Skeletal muscle tissue (tissue), 3 donors: ENCODE measurements at regions not wholly inside any gene's neighbourhood (a gene's known extent, or its start where the extent isn't known, plus 50 kb on each side); places are given as distances from the start of the nearest gene placed in this dataset.

Experiments used
- H3K27ac ChIP-seq: one replicate; pipeline ENCODE4 v1.7.0; 2013; ENCODE audit warnings: mild to moderate bottlenecking, low read depth, low read length, inconsistent platforms
- H3K27me3 ChIP-seq, 3 donors: one replicate each; pipeline ENCODE4 v1.7.0; 2013; ENCODE audit warnings: low read length in 3 of 3; ENCODE audit not compliant: control insufficient read depth in 3 of 3, insufficient read depth in 3 of 3
- H3K36me3 ChIP-seq, 3 donors: one replicate each; pipeline ENCODE4 v1.7.0; 2013; ENCODE audit warnings: low read length in 3 of 3; ENCODE audit not compliant: control insufficient read depth in 3 of 3, insufficient read depth in 3 of 3
- H3K4me1 ChIP-seq, 3 donors: one replicate each; pipeline ENCODE4 v1.7.0; 2013; ENCODE audit warnings: low read length in 3 of 3, mild to moderate bottlenecking in 3 of 3; ENCODE audit not compliant: control insufficient read depth in 3 of 3, insufficient read depth in 3 of 3
- H3K4me3 ChIP-seq, 3 donors: one replicate each; pipeline ENCODE4 v1.7.0; 2013; ENCODE audit warnings: low read length in 3 of 3
- H3K9ac ChIP-seq, 3 donors: one replicate each; pipeline ENCODE4 v1.7.0; 2013; ENCODE audit warnings: low read length in 3 of 3, mild to moderate bottlenecking in 3 of 3, moderate library complexity in 2 of 3, low read depth in 1 of 3
- H3K9me3 ChIP-seq, 3 donors: one replicate each; pipeline ENCODE4 v1.7.0; 2013; ENCODE audit warnings: low read length in 3 of 3; ENCODE audit not compliant: control insufficient read depth in 3 of 3
- donor health status: Osteomylitis.

GRCh38 chr2:64722291-64723044 lies 68.8 kb upstream of the SERTAD2 start:
- Histone ChIP-seq H3K27me3 (no peaks in the 10 kb centered on the region), H3K9ac (no peak overlapping the region), H3K4me3 (no peak overlapping the region), H3K27ac (no peak overlapping the region), H3K4me1 (no peaks in the 10 kb centered on the region), H3K9me3 (no peaks in the 10 kb centered on the region), H3K36me3 (no peaks in the 10 kb centered on the region)

GRCh38 chr2:64727013-64727767 lies 73.5 kb upstream of the SERTAD2 start:
- no peak overlapping the region for H3K27ac ChIP-seq
- H3K4me1 ChIP-seq, result peaks cover 3 to 10% (median 9%) of the 10 kb centered on the region in 3 donors
- no peak overlapping the region for H3K4me3 ChIP-seq
- H3K36me3 ChIP-seq, result no peaks in the 10 kb centered on the region
- H3K27me3 ChIP-seq, result no peaks in the 10 kb centered on the region
- no peaks in the 10 kb centered on the region for H3K9me3 ChIP-seq
- no peak overlapping the region for H3K9ac ChIP-seq

- H3K27ac ChIP-seq, result no peak overlapping the region
Measured at GRCh38 chr2:64727843-64728463, 74.2 kb upstream of the SERTAD2 start.

DNA sequence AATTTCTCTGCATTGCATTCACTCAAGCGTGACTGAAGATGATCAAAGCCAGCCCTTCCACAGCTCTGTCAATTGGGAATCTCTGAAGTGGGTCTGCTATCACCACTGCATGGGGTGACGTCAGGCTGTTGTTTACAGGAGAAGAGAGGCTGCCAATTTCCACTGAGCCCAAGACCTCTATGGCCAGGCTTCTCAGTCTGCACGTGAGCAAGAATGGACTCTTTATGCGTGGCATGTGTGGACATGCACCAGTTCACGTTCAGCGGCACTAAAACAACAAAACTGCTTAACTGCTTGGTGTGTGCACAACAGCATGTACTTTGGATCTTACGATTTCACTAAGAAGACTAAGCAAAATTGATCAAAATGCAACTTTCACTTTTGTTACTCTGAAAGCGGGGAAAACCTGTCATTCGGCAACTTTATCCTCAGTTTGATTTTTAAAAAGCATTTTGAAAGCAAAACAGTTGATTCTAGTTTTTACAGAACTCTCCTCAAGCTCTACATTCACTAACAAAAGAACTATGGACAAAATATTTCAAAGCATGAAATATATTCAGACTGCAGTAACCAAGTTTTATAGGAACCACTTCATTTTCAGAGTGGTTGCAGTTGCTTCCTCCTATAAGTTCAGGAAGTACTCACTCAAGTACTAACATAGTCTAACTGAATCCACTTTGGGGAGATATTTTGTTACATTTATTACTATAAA lies 77.0 kb upstream of the SERTAD2 start:
- Histone ChIP-seq H3K9ac (peak overlapping the region; percentile 35 to 73 (median 73)), H3K9me3 (no peaks in the 10 kb centered on the region), H3K36me3 (no peaks in the 10 kb centered on the region), H3K27me3 (no peaks in the 10 kb centered on the region), H3K27ac (peak overlapping the region; percentile 68), H3K4me1 (peaks cover 3 to 10% (median 9%) of the 10 kb centered on the region in 3 donors), H3K4me3 (peak overlapping the region; percentile 49 to 75 (median 71))

More at GRCh38 chr2:64727843-64728463, 74.2 kb upstream of the SERTAD2 start:
- peaks cover 3 to 10% (median 9%) of the 10 kb centered on the region in 3 donors for H3K4me1 ChIP-seq
- no peaks in the 10 kb centered on the region for H3K9me3 ChIP-seq
- H3K9ac ChIP-seq, result no peak overlapping the region
- no peak overlapping the region for H3K4me3 ChIP-seq
- no peaks in the 10 kb centered on the region for H3K27me3 ChIP-seq
- no peaks in the 10 kb centered on the region for H3K36me3 ChIP-seq

GRCh38 chr2:64731263-64731643 lies 77.5 kb upstream of the SERTAD2 start:
- no peaks in the 10 kb centered on the region for H3K36me3 ChIP-seq
- no peaks in the 10 kb centered on the region for H3K27me3 ChIP-seq
- no peaks in the 10 kb centered on the region for H3K9me3 ChIP-seq
- peak overlapping the region; percentile 68 for H3K27ac ChIP-seq
- peaks cover 3 to 10% (median 9%) of the 10 kb centered on the region in 3 donors for H3K4me1 ChIP-seq
- H3K9ac ChIP-seq, result peak overlapping the region; percentile 35 to 73 (median 73)
- peak overlapping the region in 2 of 3 donors; percentile 11 to 75 for H3K4me3 ChIP-seq

DNA sequence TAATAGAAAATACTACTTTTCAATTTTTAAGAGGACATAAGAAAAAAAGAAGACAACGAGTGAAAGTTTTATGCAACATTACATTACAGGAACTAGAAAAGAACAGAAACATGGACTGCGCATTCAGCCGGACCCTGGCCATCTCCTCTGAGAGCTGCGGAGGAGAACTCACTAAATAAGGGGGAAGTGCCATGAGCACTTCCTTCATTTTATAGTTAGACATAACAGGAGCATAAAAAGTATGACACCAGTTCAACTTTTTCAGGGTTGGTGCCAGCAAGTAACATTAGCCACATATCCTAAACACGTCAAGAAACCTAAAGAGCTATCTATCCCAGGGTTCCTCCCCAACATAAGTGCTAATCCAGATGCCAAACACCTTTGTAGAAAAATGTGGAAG lies 78.0 kb upstream of the SERTAD2 start:
- Histone ChIP-seq H3K4me1 (peaks cover 3 to 10% (median 9%) of the 10 kb centered on the region in 3 donors), H3K36me3 (no peaks in the 10 kb centered on the region), H3K27me3 (no peaks in the 10 kb centered on the region), H3K9ac (no peak overlapping the region), H3K27ac (peak overlapping the region; percentile 68), H3K9me3 (no peaks in the 10 kb centered on the region), H3K4me3 (no peak overlapping the region)

- Histone ChIP-seq H3K4me3 (no peak overlapping the region), H3K36me3 (no peaks in the 10 kb centered on the region), H3K4me1 (peaks cover 3 to 10% (median 9%) of the 10 kb centered on the region in 3 donors), H3K9me3 (no peaks in the 10 kb centered on the region), H3K9ac (no peak overlapping the region), H3K27me3 (no peaks in the 10 kb centered on the region), H3K27ac (peak overlapping the region; percentile 68)
Measured at GRCh38 chr2:64732146-64732545, 78.4 kb upstream of the SERTAD2 start.

- H3K4me1 ChIP-seq, result peaks cover under 1 to 4% (median 3%) of the 10 kb centered on the region in 3 donors
- H3K9me3 ChIP-seq, result no peaks in the 10 kb centered on the region
- no peaks in the 10 kb centered on the region for H3K27me3 ChIP-seq
- H3K36me3 ChIP-seq, result no peaks in the 10 kb centered on the region
- no peak overlapping the region for H3K9ac ChIP-seq
- H3K27ac ChIP-seq, result no peak overlapping the region
- H3K4me3 ChIP-seq, result no peak overlapping the region
Measured at GRCh38 chr2:64735504-64735903, 81.8 kb upstream of the SERTAD2 start.

GRCh38 chr2:64737547-64737946 lies 83.8 kb upstream of the SERTAD2 start:
- no peak overlapping the region for H3K4me3 ChIP-seq
- no peak overlapping the region for H3K27ac ChIP-seq
- no peaks in the 10 kb centered on the region for H3K9me3 ChIP-seq
- H3K36me3 ChIP-seq, result no peaks in the 10 kb centered on the region
- H3K27me3 ChIP-seq, result no peaks in the 10 kb centered on the region
- H3K9ac ChIP-seq, result no peak overlapping the region
- H3K4me1 ChIP-seq, result no peaks in the 10 kb centered on the region
